ENCODE measurements at regions not wholly inside any gene's neighbourhood (a gene's known extent, or its start where the extent isn't known, plus 50 kb on each side); places are given as distances from the start of the nearest gene placed in this dataset.
"Not testable (repeated sequence)": the region's sequence is repeated elsewhere in the genome, so short reads cannot be mapped to it uniquely, and the experiment has no call there.

GRCh38 chr7:79761876-79762429 lies 308.5 kb upstream of the MAGI2 start:
- H3K4ac ChIP-seq (ENCODE audit: low read depth, low read length) = no peak overlapping the region
- H3K27me3 ChIP-seq (ENCODE audit: insufficient read depth, low read length) = no peaks in the 10 kb centered on the region
- H3K79me1 ChIP-seq (ENCODE audit: low read length) = no peaks in the 10 kb centered on the region
- no peak overlapping the region for H4K8ac ChIP-seq (ENCODE audit: low read depth, low read length)
- H3K14ac ChIP-seq (ENCODE audit: low read length) = no peak overlapping the region
- H2BK12ac ChIP-seq (ENCODE audit: low read length) = no peak overlapping the region
- H2BK120ac ChIP-seq (ENCODE audit: insufficient read depth, low read length, poor library complexity) = no peak overlapping the region
- H3K4me2 ChIP-seq (ENCODE audit: low read length) = no peak overlapping the region
- H3K18ac ChIP-seq (ENCODE audit: low read length) = no peak overlapping the region
- H4K12ac ChIP-seq (ENCODE audit: low read depth, low read length) = no peak overlapping the region
- no peak for DNase-seq
- no peak overlapping the region for H3K4me3 ChIP-seq (ENCODE audit: low read depth, low read length)
- H2BK5ac ChIP-seq (ENCODE audit: low read depth, low read length, poor library complexity) = no peak overlapping the region
- H3K9ac ChIP-seq (ENCODE audit: low read length) = no peak overlapping the region
- H3K9me3 ChIP-seq (ENCODE audit: insufficient read depth, low read depth, low read length) = no peaks in the 10 kb centered on the region
- H3K36me3 ChIP-seq (ENCODE audit: control insufficient read depth in 1 of 2, insufficient read depth in 2 of 2, low read length in 2 of 2) = no peaks in the 10 kb centered on the region
- H2AFZ ChIP-seq (ENCODE audit: insufficient read depth, low read length, poor library complexity) = no peak overlapping the region
- H4K91ac ChIP-seq (ENCODE audit: low read depth, low read length) = no peak overlapping the region
- H3K79me2 ChIP-seq (ENCODE audit: control insufficient read depth, insufficient read depth, low read length, poor library complexity) = no peaks in the 10 kb centered on the region
- no CpG with 5 or more reads among the region's 2 CpGs for WGBS (ENCODE audit: extremely low coverage, insufficient coverage, insufficient read length)
- H3K27ac ChIP-seq (ENCODE audit: low read depth, low read length) = no peak overlapping the region
- H2AK5ac ChIP-seq (ENCODE audit: low read length) = no peak overlapping the region
- H3K4me1 ChIP-seq (ENCODE audit: control insufficient read depth in 1 of 2, insufficient read depth in 2 of 2, low read length in 2 of 2) = no peaks in the 10 kb centered on the region
- H3K23ac ChIP-seq (ENCODE audit: low read length) = no peak overlapping the region

- not testable (repeated sequence) for H3K27me3 ChIP-seq (ENCODE audit: insufficient read depth, low read length); H3K79me2 ChIP-seq (ENCODE audit: control insufficient read depth, insufficient read depth, low read length, poor library complexity); H4K91ac ChIP-seq (ENCODE audit: low read depth, low read length); H2BK12ac ChIP-seq (ENCODE audit: low read length); H3K79me1 ChIP-seq (ENCODE audit: low read length); H3K9me3 ChIP-seq (ENCODE audit: insufficient read depth, low read depth, low read length); H4K8ac ChIP-seq (ENCODE audit: low read depth, low read length); H3K27ac ChIP-seq (ENCODE audit: low read depth, low read length); H3K14ac ChIP-seq (ENCODE audit: low read length); H3K18ac ChIP-seq (ENCODE audit: low read length); H3K4me1 ChIP-seq (ENCODE audit: control insufficient read depth in 1 of 2, insufficient read depth in 2 of 2, low read length in 2 of 2); H3K9ac ChIP-seq (ENCODE audit: low read length); H2AFZ ChIP-seq (ENCODE audit: insufficient read depth, low read length, poor library complexity); H2BK120ac ChIP-seq (ENCODE audit: insufficient read depth, low read length, poor library complexity); H3K4me3 ChIP-seq (ENCODE audit: low read depth, low read length); H2BK5ac ChIP-seq (ENCODE audit: low read depth, low read length, poor library complexity); H3K4ac ChIP-seq (ENCODE audit: low read depth, low read length); H4K12ac ChIP-seq (ENCODE audit: low read depth, low read length); H3K23ac ChIP-seq (ENCODE audit: low read length); H3K4me2 ChIP-seq (ENCODE audit: low read length); H3K36me3 ChIP-seq (ENCODE audit: control insufficient read depth in 1 of 2, insufficient read depth in 2 of 2, low read length in 2 of 2); H2AK5ac ChIP-seq (ENCODE audit: low read length)
- WGBS (ENCODE audit: extremely low coverage, insufficient coverage, insufficient read length) = no CpG with 5 or more reads among the region's 8 CpGs
- peak; percentile 56 to 68 for DNase-seq
Observed at GRCh38 chr7:79750941-79751340, 297.5 kb upstream of the MAGI2 start.

- Histone ChIP-seq H4K12ac (ENCODE audit: low read depth, low read length) (no peak overlapping the region), H3K27me3 (ENCODE audit: insufficient read depth, low read length) (no peaks in the 10 kb centered on the region), H3K79me1 (ENCODE audit: low read length) (no peaks in the 10 kb centered on the region), H2AFZ (ENCODE audit: insufficient read depth, low read length, poor library complexity) (no peak overlapping the region), H3K36me3 (ENCODE audit: control insufficient read depth in 1 of 2, insufficient read depth in 2 of 2, low read length in 2 of 2) (no peaks in the 10 kb centered on the region), H3K23ac (ENCODE audit: low read length) (no peak overlapping the region), H4K91ac (ENCODE audit: low read depth, low read length) (no peak overlapping the region), H3K18ac (ENCODE audit: low read length) (no peak overlapping the region), H3K27ac (ENCODE audit: low read depth, low read length) (no peak overlapping the region), H3K14ac (ENCODE audit: low read length) (no peak overlapping the region), H3K79me2 (ENCODE audit: control insufficient read depth, insufficient read depth, low read length, poor library complexity) (no peaks in the 10 kb centered on the region), H2BK120ac (ENCODE audit: insufficient read depth, low read length, poor library complexity) (no peak overlapping the region), H3K4ac (ENCODE audit: low read depth, low read length) (no peak overlapping the region), H2BK5ac (ENCODE audit: low read depth, low read length, poor library complexity) (no peak overlapping the region), H3K4me1 (ENCODE audit: control insufficient read depth in 1 of 2, insufficient read depth in 2 of 2, low read length in 2 of 2) (no peaks in the 10 kb centered on the region), H3K4me3 (ENCODE audit: low read depth, low read length) (no peak overlapping the region), H3K4me2 (ENCODE audit: low read length) (no peak overlapping the region), H2BK12ac (ENCODE audit: low read length) (no peak overlapping the region), H3K9me3 (ENCODE audit: insufficient read depth, low read depth, low read length) (no peaks in the 10 kb centered on the region), H2AK5ac (ENCODE audit: low read length) (no peak overlapping the region), H3K9ac (ENCODE audit: low read length) (no peak overlapping the region), H4K8ac (ENCODE audit: low read depth, low read length) (no peak overlapping the region)
- no peak for DNase-seq
Observed at GRCh38 chr7:79749856-79750255, 296.4 kb upstream of the MAGI2 start.

GRCh38 chr7:79741684-79742083 lies 288.2 kb upstream of the MAGI2 start:
- Histone ChIP-seq H2BK12ac (ENCODE audit: low read length) (no peak overlapping the region), H3K79me2 (ENCODE audit: control insufficient read depth, insufficient read depth, low read length, poor library complexity) (no peaks in the 10 kb centered on the region), H3K14ac (ENCODE audit: low read length) (no peak overlapping the region), H3K27me3 (ENCODE audit: insufficient read depth, low read length) (no peaks in the 10 kb centered on the region), H2AK5ac (ENCODE audit: low read length) (no peak overlapping the region), H3K36me3 (ENCODE audit: control insufficient read depth in 1 of 2, insufficient read depth in 2 of 2, low read length in 2 of 2) (no peaks in the 10 kb centered on the region), H2BK120ac (ENCODE audit: insufficient read depth, low read length, poor library complexity) (no peak overlapping the region), H3K18ac (ENCODE audit: low read length) (no peak overlapping the region), H3K79me1 (ENCODE audit: low read length) (no peaks in the 10 kb centered on the region), H3K23ac (ENCODE audit: low read length) (no peak overlapping the region), H3K9ac (ENCODE audit: low read length) (no peak overlapping the region), H4K8ac (ENCODE audit: low read depth, low read length) (no peak overlapping the region), H4K12ac (ENCODE audit: low read depth, low read length) (no peak overlapping the region), H3K4ac (ENCODE audit: low read depth, low read length) (no peak overlapping the region), H2BK5ac (ENCODE audit: low read depth, low read length, poor library complexity) (no peak overlapping the region), H3K4me1 (ENCODE audit: control insufficient read depth in 1 of 2, insufficient read depth in 2 of 2, low read length in 2 of 2) (no peaks in the 10 kb centered on the region), H2AFZ (ENCODE audit: insufficient read depth, low read length, poor library complexity) (no peak overlapping the region), H3K27ac (ENCODE audit: low read depth, low read length) (no peak overlapping the region), H3K4me3 (ENCODE audit: low read depth, low read length) (no peak overlapping the region), H4K91ac (ENCODE audit: low read depth, low read length) (no peak overlapping the region), H3K4me2 (ENCODE audit: low read length) (no peak overlapping the region), H3K9me3 (ENCODE audit: insufficient read depth, low read depth, low read length) (no peaks in the 10 kb centered on the region)
- DNase-seq = no peak
- WGBS (ENCODE audit: extremely low coverage, insufficient coverage, insufficient read length) = no CpG with 5 or more reads among the region's 3 CpGs

Measured in trophoblast cell (in vitro differentiated cells and primary cell).